GM12875 (cell line): ENCODE measurements at regions not wholly inside any gene's neighbourhood (a gene's known extent, or its start where the extent isn't known, plus 50 kb on each side); places are given as distances from the start of the nearest gene placed in this dataset.

Source experiments
- H3K4me3 ChIP-seq: one replicate; pipeline ENCODE4 v1.5.1; 2011; ENCODE audit warnings: low read depth, low read length, control low read depth
- TF ChIP-seq, protein P1 (sequence below): IDR thresholded peaks from 2 replicates; pipeline ENCODE4 v1.5.1; 2011; ENCODE audit warnings: low read depth, mild to moderate bottlenecking, control low read depth, inconsistent platforms, low read length, moderate library complexity, borderline replicate concordance; ENCODE audit not compliant: insufficient read depth

DNA sequence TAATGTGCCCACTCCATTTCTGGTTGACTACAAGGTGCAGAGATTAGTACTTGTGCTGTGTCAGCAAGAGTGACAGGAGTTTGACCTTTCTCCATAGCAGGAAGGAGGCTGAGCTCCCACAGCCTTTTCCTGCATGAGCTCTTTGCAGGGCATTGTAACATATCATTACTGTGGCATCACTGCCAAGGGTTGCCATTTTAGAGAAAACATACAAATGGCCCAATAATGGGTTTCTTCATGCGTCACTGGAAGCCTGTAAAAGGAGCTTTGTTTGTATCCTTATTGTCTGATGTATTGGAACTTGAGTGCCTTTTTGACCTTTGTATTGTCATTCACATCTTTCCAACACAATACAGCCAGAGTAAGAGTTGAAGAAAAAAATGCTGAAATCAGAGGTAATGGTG, 323.0 kb upstream of the CDIN1 start:
- H3K4me3 ChIP-seq = no peak overlapping the region

DNA sequence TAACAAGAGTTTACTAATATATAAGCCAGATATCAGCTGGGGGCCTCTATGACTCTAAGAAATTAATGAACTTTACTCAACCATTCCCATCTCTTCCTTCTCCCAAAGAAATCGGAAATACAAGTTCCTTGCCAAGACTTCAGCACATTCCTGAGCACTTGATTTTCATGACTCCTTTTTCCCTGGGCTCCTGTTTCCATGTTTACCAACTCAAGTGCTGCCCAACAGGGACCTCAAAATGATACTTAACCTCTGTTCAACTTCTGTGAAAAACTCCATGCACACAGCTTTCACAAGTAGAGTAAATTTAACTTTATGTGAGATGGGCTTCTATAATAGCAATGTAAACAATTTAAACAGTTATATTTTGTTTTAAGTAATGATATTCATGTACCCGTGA, 315.8 kb upstream of the CDIN1 start:
- H3K4me3 ChIP-seq = no peak overlapping the region
- TF ChIP-seq, protein P1, sequence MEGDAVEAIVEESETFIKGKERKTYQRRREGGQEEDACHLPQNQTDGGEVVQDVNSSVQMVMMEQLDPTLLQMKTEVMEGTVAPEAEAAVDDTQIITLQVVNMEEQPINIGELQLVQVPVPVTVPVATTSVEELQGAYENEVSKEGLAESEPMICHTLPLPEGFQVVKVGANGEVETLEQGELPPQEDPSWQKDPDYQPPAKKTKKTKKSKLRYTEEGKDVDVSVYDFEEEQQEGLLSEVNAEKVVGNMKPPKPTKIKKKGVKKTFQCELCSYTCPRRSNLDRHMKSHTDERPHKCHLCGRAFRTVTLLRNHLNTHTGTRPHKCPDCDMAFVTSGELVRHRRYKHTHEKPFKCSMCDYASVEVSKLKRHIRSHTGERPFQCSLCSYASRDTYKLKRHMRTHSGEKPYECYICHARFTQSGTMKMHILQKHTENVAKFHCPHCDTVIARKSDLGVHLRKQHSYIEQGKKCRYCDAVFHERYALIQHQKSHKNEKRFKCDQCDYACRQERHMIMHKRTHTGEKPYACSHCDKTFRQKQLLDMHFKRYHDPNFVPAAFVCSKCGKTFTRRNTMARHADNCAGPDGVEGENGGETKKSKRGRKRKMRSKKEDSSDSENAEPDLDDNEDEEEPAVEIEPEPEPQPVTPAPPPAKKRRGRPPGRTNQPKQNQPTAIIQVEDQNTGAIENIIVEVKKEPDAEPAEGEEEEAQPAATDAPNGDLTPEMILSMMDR = no peak

More for the DNA sequence above, 323.0 kb upstream of the CDIN1 start:
- TF ChIP-seq, protein P1 = no peak

DNA sequence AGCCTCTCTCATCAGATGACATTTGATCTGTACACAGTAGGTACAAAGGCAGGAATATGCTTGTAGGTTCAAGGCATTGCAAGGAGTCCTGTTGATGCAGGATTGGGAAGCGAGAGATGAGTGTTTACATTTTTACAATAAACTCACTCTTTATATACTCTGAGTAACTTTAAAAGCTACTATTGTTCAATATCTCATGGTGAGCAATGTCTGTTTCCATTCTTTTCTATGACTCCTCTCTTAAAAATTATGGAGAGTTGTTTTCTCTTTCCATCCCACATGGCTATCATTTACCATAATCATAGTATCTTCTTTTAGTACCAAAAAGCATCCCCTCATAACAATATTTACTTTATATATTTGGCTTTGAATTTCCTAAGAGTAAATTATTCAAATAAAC, 314.0 kb upstream of the CDIN1 start:
- no peak overlapping the region for H3K4me3 ChIP-seq
- TF ChIP-seq, protein P1 = no peak

DNA sequence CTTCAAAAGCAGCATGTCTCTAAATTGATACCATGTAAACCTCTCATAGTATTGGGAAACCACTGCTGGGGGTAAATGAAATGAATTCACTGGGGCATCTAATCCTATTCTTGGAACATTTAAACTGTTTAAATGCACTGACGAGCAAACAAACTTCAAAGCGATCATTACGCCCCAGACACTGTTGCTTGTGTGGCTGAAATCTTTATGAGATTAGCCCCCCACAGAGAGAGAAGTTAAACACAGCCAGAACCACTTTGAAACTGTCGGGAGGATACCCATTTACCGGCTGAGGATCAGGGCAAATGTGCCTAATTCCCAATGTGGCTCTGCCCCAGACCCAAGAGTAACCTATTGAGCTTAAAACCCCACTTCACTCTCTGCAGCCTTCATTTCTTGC, 308.4 kb upstream of the CDIN1 start:
- no peak overlapping the region for H3K4me3 ChIP-seq

DNA sequence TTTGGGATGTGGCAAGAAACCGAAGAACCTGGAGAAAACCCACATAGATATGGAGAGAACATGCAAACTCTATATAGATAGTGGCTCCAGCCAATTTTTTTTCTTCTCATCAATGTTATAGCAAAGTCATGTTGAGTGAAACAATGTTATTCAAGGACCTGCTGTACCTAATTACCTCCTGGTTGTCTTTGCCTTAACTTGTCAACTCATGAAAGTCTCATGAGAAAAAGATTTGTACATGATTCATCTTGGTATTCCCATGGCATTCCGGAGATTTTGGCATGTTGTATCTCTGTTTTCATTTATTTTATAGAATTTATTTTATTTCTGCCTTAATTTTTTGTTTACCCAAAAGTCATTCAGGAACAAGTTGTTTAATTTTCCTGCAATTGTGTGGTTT, 303.8 kb upstream of the CDIN1 start:
- no peak overlapping the region for H3K4me3 ChIP-seq
- TF ChIP-seq, protein P1 = no peak

More for the DNA sequence above, 308.4 kb upstream of the CDIN1 start:
- TF ChIP-seq, protein P1 = no peak

DNA sequence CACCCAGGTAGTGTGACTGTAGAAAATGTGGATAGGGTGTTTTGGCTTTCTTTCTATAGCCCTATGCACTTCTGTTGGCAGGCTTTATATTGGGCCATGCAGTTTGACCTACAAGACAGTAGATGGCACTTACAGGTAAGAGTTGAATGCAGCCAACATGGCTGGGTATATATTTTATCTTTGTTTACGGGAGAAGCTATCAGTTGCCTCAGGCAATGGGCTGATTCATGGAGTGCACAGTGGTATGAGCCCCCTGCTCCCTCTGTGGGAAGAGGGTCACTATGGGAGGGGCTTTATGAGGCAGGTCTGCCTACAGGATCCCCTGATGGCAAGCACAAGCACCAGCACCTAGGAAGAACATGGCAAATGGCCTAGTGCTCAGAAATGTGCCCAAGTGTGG, 301.2 kb upstream of the CDIN1 start:
- no peak overlapping the region for H3K4me3 ChIP-seq
- TF ChIP-seq, protein P1 = no peak

DNA sequence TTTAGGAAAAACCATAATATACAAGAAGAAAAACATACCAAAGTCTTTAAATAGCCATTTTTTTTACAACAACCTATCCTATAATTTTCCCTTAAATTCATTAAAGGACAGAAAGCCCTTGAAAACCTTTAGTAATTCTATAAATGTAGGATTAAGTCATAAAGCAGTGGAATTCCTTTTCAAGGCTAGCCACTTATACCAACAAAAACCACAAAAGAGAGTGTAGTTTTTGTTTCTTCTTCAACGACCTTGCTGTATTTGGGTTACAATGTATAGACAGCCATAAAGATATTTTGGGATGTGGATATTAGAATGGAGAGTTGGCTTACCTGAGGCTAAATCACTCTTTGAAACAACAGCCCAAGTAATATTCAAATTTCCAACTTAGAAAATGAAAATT, 296.6 kb upstream of the CDIN1 start:
- TF ChIP-seq, protein P1 = no peak
- H3K4me3 ChIP-seq = no peak overlapping the region
